Neural cell (in vitro differentiated cells): ENCODE measurements at regions not wholly inside any gene's neighbourhood (a gene's known extent, or its start where the extent isn't known, plus 50 kb on each side); places are given as distances from the start of the nearest gene placed in this dataset.

Experiments used
- H2AFZ ChIP-seq: fragments of 200-600, 300-800 bp; sonication (generic), shearing (Covaris generic); 2 replicates; pipeline ENCODE4 v1.6.0; 2014; ENCODE audit warnings: low read depth, mild to moderate bottlenecking, antibody characterized with exemption, low read length, moderate library complexity
- H3F3A ChIP-seq: fragments of 200-600 bp; shearing (Covaris generic); 2 replicates; pipeline ENCODE4 v1.6.1; 2016; ENCODE audit warnings: mild to moderate bottlenecking, moderate library complexity, mixed read lengths, antibody characterized with exemption, low read length; ENCODE audit not compliant: insufficient read depth, poor library complexity, severe bottlenecking
- H3K27ac ChIP-seq: fragments of 200-600, 300-800 bp; sonication (generic), shearing (Covaris generic); 2 replicates; pipeline ENCODE4 v1.5.1; 2014; ENCODE audit warnings: mild to moderate bottlenecking, low read length, moderate library complexity
- H3K27me3 ChIP-seq: fragments of 300-800, 200-600 bp; sonication (generic), shearing (Covaris generic); 2 replicates; pipeline ENCODE4 v1.6.0; 2014; ENCODE audit warnings: mild to moderate bottlenecking, low read depth, low read length, moderate library complexity; ENCODE audit not compliant: insufficient read depth
- H3K36me3 ChIP-seq: fragments of 300-800, 200-600 bp; sonication (generic), shearing (Covaris generic); 2 replicates; pipeline ENCODE4 v1.5.1; 2014; ENCODE audit warnings: mild to moderate bottlenecking, antibody characterized with exemption, low read length, moderate library complexity; ENCODE audit not compliant: insufficient read depth
- H3K4me2 ChIP-seq: fragments of 300-800, 200-600 bp; sonication (generic), shearing (Covaris generic); 2 replicates; pipeline ENCODE4 v1.6.0; 2014; ENCODE audit warnings: mild to moderate bottlenecking, low read length
- H3K4me3 ChIP-seq: fragments of 300-800, 200-600 bp; sonication (generic), shearing (Covaris generic); 2 replicates; pipeline ENCODE4 v1.5.1; 2014; ENCODE audit warnings: mild to moderate bottlenecking, low read length, moderate library complexity
- H3K79me2 ChIP-seq: fragments of 200-600 bp; shearing (Covaris generic); replicated peaks from 2 replicates; pipeline ENCODE4 v1.6.0; 2014; ENCODE audit warnings: mild to moderate bottlenecking, low read length, moderate library complexity; ENCODE audit not compliant: insufficient read depth
- H3K9ac ChIP-seq: fragments of 300-800, 200-600 bp; sonication (generic), shearing (Covaris generic); 2 replicates; pipeline ENCODE4 v1.6.1; 2016; ENCODE audit warnings: mild to moderate bottlenecking, low read length, mixed read lengths
- H3K9me2 ChIP-seq: fragments of 200-600 bp; shearing (Covaris generic); 2 replicates; pipeline ENCODE4 v1.6.1; 2016; ENCODE audit warnings: mild to moderate bottlenecking, low read length, mixed read lengths; ENCODE audit not compliant: insufficient read depth
- H3K9me3 ChIP-seq: fragments of 200-600, 300-800 bp; sonication (generic), shearing (Covaris generic); 2 replicates; pipeline ENCODE4 v1.6.1; 2016; ENCODE audit warnings: mild to moderate bottlenecking, mixed run types, low read length, moderate library complexity, mixed read lengths
- H4K20me1 ChIP-seq: fragments of 200-600 bp; shearing (Covaris generic); 2 replicates; pipeline ENCODE4 v1.6.1; 2016; ENCODE audit warnings: mild to moderate bottlenecking, mixed run types; ENCODE audit not compliant: insufficient read depth
- EP300 ChIP-seq: fragments of 450-650 bp; conservative IDR thresholded peaks from 2 replicates; pipeline ENCODE4 v1.6.1; 2014; ENCODE audit warnings: antibody characterized with exemption, mild to moderate bottlenecking, moderate library complexity; ENCODE audit not compliant: poor library complexity, severe bottlenecking
- EZH2 ChIP-seq: fragments of 200-600, 300-800 bp; shearing (Covaris generic), sonication (generic); IDR thresholded peaks from 2 replicates; pipeline ENCODE4 v1.6.1; 2014; ENCODE audit warnings: antibody characterized with exemption, low read length, borderline replicate concordance, mild to moderate bottlenecking; ENCODE audit not compliant: insufficient read depth, poor library complexity, severe bottlenecking
- MXI1 ChIP-seq: fragments of 450-650 bp; conservative IDR thresholded peaks from 2 replicates; pipeline ENCODE4 v1.6.1; 2014; ENCODE audit warnings: antibody characterized with exemption, mild to moderate bottlenecking; ENCODE audit not compliant: poor library complexity, severe bottlenecking
- POLR2AphosphoS5 ChIP-seq: IDR thresholded peaks from 2 replicates; pipeline ENCODE4 v1.6.1; 2012
- RAD21 ChIP-seq: fragments of 450-650 bp; conservative IDR thresholded peaks from 2 replicates; pipeline ENCODE4 v1.6.1; 2014; ENCODE audit warnings: antibody characterized with exemption, mild to moderate bottlenecking, moderate library complexity
- SMC3 ChIP-seq: fragments of 450-650 bp; conservative IDR thresholded peaks from 2 replicates; pipeline ENCODE4 v1.6.1; 2014; ENCODE audit warnings: antibody characterized with exemption, mild to moderate bottlenecking, moderate library complexity; ENCODE audit not compliant: poor library complexity
- TAF1 ChIP-seq: IDR thresholded peaks from 2 replicates; pipeline ENCODE4 v1.6.1; 2012; ENCODE audit warnings: low read depth
- TF ChIP-seq, protein P1 (sequence below): fragments of 450-650 bp; IDR thresholded peaks from 2 replicates; pipeline ENCODE4 v1.5.1; 2014; ENCODE audit warnings: antibody characterized with exemption, mild to moderate bottlenecking, moderate library complexity; ENCODE audit not compliant: poor library complexity, severe bottlenecking
- TF ChIP-seq, protein P2 (sequence below): IDR thresholded peaks from 2 replicates; pipeline ENCODE4 v1.6.1; 2012; ENCODE audit warnings: borderline replicate concordance

GRCh38 chr14:61885203-61885961, 123.2 kb downstream of the SNAPC1 start:
- no peaks in the 10 kb centered on the region for H3F3A ChIP-seq
- no peak overlapping the region for H2AFZ ChIP-seq
- H3K9me2 ChIP-seq = no peaks in the 10 kb centered on the region
- no peak overlapping the region for H3K4me3 ChIP-seq
- H3K9ac ChIP-seq = no peak overlapping the region
- no peaks in the 10 kb centered on the region for H3K79me2 ChIP-seq
- H3K4me2 ChIP-seq = no peak overlapping the region
- no peaks in the 10 kb centered on the region for H4K20me1 ChIP-seq
- no peak overlapping the region for H3K27ac ChIP-seq
- TF ChIP-seq POLR2AphosphoS5 = no peak
- H3K36me3 ChIP-seq = no peaks in the 10 kb centered on the region
- H3K9me3 ChIP-seq = no peaks in the 10 kb centered on the region
- no peaks in the 10 kb centered on the region for H3K27me3 ChIP-seq

- no peak for TF ChIP-seq RAD21
- TF ChIP-seq SMC3 = no peak
- TF ChIP-seq TAF1 = no peak
- TF ChIP-seq EP300 = no peak
- no peak for TF ChIP-seq POLR2AphosphoS5
- no peak for TF ChIP-seq EZH2
- TF ChIP-seq, protein P1, sequence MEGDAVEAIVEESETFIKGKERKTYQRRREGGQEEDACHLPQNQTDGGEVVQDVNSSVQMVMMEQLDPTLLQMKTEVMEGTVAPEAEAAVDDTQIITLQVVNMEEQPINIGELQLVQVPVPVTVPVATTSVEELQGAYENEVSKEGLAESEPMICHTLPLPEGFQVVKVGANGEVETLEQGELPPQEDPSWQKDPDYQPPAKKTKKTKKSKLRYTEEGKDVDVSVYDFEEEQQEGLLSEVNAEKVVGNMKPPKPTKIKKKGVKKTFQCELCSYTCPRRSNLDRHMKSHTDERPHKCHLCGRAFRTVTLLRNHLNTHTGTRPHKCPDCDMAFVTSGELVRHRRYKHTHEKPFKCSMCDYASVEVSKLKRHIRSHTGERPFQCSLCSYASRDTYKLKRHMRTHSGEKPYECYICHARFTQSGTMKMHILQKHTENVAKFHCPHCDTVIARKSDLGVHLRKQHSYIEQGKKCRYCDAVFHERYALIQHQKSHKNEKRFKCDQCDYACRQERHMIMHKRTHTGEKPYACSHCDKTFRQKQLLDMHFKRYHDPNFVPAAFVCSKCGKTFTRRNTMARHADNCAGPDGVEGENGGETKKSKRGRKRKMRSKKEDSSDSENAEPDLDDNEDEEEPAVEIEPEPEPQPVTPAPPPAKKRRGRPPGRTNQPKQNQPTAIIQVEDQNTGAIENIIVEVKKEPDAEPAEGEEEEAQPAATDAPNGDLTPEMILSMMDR = no peak
- TF ChIP-seq MXI1 = no peak
- TF ChIP-seq, protein P2, sequence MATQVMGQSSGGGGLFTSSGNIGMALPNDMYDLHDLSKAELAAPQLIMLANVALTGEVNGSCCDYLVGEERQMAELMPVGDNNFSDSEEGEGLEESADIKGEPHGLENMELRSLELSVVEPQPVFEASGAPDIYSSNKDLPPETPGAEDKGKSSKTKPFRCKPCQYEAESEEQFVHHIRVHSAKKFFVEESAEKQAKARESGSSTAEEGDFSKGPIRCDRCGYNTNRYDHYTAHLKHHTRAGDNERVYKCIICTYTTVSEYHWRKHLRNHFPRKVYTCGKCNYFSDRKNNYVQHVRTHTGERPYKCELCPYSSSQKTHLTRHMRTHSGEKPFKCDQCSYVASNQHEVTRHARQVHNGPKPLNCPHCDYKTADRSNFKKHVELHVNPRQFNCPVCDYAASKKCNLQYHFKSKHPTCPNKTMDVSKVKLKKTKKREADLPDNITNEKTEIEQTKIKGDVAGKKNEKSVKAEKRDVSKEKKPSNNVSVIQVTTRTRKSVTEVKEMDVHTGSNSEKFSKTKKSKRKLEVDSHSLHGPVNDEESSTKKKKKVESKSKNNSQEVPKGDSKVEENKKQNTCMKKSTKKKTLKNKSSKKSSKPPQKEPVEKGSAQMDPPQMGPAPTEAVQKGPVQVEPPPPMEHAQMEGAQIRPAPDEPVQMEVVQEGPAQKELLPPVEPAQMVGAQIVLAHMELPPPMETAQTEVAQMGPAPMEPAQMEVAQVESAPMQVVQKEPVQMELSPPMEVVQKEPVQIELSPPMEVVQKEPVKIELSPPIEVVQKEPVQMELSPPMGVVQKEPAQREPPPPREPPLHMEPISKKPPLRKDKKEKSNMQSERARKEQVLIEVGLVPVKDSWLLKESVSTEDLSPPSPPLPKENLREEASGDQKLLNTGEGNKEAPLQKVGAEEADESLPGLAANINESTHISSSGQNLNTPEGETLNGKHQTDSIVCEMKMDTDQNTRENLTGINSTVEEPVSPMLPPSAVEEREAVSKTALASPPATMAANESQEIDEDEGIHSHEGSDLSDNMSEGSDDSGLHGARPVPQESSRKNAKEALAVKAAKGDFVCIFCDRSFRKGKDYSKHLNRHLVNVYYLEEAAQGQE = no peak
- Histone ChIP-seq H3K79me2 (no peaks in the 10 kb centered on the region), H3K9ac (no peak overlapping the region), H3K4me3 (no peak overlapping the region), H2AFZ (no peak overlapping the region), H3K36me3 (no peaks in the 10 kb centered on the region), H3K9me3 (no peaks in the 10 kb centered on the region), H3K27ac (no peak overlapping the region), H3K27me3 (no peaks in the 10 kb centered on the region), H4K20me1 (no peaks in the 10 kb centered on the region), H3F3A (no peaks in the 10 kb centered on the region), H3K9me2 (no peaks in the 10 kb centered on the region), H3K4me2 (no peak overlapping the region)
These were observed 125.4 kb downstream of the SNAPC1 start for GRCh38 chr14:61887628-61888027.
